Stimulated activated CD4-positive, alpha-beta T cell treated with anti-CD3 and anti-CD28 coated beads, Interleukin-2, amount 100 ng/mL, for 24 hours (primary cell): ENCODE measurements at regions not wholly inside any gene's neighbourhood (a gene's known extent, or its start where the extent isn't known, plus 50 kb on each side); places are given as distances from the start of the nearest gene placed in this dataset.

Experiments used
- DNase-seq, 2 donors: peaks; one replicate each; pipeline ENCODE4 v3.0.0-alpha.2; 2020

DNA sequence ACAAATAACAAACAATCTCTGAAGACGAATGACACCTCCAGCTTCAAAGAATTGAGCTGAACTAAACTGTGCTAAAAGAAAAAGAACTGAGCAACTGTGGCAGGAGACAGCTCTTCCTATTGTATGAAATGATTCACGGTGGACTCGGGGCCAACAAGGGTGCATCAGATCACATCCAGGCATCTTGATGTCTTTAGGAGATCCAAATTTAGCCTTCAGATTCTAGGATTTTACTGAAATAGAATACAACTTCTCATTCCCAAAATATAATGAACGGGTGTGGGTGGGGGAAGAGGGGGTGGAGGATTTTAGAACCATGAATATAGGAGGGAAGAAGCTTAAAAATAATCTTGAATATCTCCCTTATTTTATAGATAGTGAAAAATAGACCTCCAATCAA is 631.8 kb downstream of the ELAVL2 start:
- DNase-seq = no peak

DNA sequence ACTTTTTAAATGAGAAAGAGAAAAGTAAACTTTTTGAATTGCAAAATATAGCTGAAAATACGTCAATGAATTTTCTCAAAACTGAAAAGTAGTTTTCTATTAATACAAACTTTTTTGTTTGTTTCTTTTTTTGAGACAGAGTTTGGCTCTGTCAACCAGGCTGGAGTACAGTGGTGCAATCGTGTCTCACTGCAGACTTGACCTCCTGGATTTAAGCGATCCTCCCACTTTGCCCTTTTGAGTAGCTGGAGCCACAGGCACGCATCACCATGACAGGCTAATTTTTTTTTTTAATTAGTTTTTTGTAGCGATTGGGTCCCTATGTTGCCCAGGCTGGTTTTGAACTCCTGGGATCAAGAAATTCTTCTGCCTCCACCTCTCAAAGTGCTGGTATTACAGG is 610.4 kb downstream of the ELAVL2 start:
- DNase-seq = no peak

GRCh38 chr9:23219471-23219870 is 606.6 kb downstream of the ELAVL2 start:
- DNase-seq = no peak

- DNase-seq = no peak
Measured at GRCh38 chr9:23220171-23220570, 605.9 kb downstream of the ELAVL2 start.

DNA sequence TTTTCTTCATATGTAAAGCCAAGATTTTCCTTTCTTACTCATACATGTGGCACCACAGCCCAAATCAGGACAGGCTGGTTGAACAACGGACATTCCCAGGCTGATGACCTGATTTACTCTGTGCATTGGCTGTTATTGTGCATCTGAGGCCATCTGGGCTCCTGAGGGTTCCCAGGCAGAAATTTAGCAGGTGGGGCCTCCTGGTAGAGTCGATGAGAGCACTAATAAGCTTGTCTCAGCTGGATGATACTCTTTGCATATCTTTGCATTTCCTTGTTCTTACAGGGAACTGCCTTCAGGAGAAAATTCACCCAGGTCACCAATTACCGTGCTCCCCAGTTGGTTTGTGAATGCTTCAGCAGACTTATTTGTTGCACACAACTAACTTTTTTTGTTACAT is 605.1 kb downstream of the ELAVL2 start:
- DNase-seq = no peak

DNA sequence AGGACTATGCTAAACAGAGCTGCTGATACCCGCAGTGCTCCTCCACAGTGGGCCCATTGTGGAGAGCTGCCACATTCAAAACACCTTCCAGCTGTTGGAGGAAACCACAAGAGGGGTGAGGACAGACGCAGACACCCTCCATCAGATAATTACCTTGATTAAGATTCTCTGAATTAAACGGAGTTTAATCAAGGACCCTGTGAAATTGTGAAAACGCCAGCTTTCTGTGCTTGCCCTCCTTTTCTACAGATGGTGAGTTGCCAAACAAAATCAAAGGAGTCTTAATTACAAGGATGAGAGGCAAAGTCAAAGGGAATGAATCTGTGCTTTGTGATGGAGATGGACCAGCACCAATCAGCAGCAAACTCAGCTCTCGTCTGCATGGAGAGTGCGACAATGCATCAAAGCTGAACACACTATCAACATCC is 596.1 kb downstream of the ELAVL2 start:
- DNase-seq = no peak

GRCh38 chr9:23232831-23233230 is 593.2 kb downstream of the ELAVL2 start:
- DNase-seq = no peak

DNA sequence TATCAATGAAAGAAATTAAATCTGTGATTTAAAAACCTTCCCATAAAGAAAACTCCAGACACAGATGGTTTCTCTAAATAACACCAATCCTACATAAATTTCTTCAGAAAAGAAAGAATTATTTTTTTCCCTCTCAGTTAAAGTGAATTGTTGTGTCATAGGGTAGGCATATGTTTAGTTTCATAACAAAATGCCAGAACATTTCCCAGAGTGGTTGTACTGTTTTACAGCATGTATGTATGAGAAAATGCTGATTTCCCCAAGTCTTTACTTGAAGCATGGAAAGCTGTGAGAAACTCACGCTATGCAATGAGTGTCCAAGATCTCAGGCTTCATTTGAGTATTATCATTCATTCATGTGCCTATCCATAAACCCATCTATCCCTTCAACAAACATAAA is 582.5 kb downstream of the ELAVL2 start:
- no peak for DNase-seq

DNA sequence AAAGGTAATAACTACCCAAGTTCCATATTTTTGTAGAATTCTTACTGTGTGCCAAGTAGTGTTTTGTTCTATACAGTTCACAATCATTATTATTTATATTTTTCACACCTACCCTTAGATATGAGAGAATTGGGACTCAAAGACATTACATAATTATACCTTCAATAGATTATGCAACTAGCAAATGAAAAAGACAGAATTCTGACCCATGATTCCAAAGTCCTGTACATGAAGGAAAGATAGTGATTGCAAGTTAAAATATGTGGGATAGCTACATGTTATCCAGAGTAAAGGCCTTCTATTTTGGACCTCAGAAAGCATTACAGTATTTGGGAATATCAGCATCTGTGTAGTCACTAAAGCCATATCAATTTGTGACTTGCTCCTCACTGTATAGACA is 581.0 kb downstream of the ELAVL2 start:
- no peak for DNase-seq

DNA sequence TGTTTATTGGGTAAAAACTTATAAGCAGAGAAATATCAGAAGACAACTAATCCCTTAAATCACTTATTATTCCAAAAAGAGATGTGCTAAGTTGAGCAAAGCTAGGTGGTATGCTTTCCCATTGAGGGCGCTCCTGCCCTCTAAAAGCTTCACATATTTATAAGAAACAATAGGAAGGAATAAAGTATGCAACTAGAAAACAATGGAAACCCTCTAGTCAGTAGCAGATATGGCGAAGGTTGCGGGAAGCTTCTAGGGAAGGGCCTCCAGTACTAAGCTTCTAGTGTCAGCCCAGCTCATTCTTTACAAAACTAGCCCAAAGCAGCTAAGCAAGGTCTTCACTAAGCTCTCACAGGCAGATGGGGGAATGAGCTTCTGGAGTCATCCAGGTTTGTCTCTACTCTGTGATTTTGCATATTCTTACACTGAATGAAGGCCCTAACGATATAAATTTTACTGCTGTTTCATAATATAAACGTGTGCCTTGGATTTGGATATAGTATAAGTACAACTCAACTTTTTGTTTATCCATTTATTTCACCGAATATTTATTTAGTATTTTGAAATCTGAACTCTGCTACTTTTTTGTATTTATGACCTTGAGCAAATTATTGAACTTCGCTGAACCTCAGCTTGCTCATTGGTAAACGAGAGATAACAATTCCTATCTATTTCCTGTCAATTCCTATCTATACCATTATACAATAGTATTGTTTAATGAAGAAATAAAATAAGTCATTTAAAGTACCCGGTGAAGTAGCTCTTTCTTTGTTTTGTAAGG is 571.4 kb downstream of the ELAVL2 start:
- DNase-seq = no peak

DNA sequence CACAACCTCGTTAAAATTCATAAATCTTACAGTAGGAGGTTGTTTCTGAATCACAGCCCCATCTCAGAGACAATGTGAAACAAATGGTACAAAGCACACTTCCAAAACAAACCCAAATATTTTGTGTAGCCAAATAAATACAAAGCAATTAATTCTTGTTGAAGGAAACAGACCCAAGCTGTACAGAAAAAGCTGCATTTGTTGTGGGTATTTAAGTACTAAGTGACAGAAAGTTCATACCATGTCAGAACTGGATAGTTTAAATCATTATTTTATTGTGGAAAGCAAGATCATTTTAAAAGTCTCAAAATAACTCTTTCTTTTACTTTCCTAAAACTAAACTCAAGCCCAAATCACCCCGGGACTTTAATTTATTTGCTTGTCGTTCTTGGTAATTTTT is 570.7 kb downstream of the ELAVL2 start:
- DNase-seq = no peak

DNA sequence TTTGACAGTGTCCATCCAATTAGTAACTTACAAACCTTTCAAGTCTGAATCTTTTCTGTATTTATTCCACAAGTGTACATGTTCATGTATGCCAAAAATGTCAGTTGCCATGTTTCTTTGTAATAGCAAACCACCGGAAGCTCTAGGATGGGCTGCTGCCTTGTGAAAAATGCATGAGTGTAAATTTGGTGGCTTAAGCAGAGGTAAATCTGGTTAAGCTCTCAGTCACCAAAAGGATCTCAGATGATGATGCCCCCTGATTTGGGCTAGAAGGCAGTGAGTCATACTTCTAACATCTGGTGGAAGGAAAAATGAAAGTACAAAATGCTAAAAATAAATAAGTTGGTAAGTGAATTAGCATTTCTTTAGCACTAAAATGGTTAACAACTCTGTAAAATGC is 567.5 kb downstream of the ELAVL2 start:
- DNase-seq = no peak

DNA sequence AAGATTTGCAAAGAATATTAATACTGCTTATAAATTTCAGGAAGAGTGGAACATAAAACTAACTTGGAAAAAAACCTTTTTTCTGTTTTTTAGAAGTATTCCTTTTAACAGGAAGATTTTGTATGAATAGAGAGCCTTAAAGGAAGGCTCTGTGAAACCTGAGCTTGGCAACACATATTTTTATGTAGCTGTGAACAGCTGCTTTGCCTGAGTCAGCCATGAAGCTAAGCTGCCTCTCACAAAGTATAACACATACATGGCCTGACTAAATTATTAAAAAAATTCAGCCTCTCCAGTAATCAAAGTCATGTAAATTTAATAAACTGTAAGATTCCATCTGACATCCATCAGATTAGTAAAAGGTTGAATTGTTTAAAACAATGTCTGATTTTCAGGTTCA is 547.5 kb downstream of the ELAVL2 start:
- DNase-seq = no peak

DNA sequence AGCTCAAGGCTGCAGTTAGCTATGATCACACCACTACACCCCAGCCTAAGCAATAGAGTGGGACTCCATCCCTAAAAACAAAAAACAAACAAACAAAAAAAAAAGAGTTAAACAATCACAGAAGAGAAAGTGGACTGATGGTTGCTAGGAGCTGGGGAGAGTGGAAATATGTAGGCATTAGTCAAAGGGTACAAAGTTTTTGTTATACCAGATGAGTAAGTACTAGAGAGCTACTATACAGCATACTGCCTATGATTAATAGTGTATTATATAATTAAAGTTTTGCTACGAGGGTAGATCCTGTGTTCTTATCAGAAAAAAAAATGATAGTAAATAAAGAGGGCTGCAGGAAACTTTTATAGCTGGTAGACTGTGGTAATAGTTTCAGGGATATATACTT is 538.6 kb downstream of the ELAVL2 start:
- DNase-seq = no peak

- no peak for DNase-seq
Measured at GRCh38 chr9:23288545-23288944, 537.5 kb downstream of the ELAVL2 start.

DNA sequence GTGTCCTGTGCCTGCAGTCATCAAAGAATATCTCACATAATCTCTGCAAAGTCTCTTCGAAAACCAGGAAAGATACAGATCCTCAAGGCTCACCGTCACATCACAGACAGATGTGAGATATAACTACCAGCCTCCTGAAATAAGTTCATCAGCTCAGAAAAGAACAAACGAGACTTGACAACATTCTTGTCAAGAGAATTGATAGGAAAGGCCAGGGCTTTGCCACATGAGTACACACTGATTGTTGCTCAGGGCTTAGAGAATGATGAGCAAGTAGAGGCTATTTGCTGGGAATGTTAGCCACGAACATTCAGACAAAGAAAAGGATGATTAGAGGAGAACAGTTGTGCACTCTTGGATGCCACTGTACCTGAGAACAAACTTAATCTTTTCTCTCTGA is 535.1 kb downstream of the ELAVL2 start:
- DNase-seq = no peak

GRCh38 chr9:23302281-23302680 is 523.8 kb downstream of the ELAVL2 start:
- no peak for DNase-seq

- no peak for DNase-seq
Measured at GRCh38 chr9:23306731-23307130, 519.3 kb downstream of the ELAVL2 start.

DNA sequence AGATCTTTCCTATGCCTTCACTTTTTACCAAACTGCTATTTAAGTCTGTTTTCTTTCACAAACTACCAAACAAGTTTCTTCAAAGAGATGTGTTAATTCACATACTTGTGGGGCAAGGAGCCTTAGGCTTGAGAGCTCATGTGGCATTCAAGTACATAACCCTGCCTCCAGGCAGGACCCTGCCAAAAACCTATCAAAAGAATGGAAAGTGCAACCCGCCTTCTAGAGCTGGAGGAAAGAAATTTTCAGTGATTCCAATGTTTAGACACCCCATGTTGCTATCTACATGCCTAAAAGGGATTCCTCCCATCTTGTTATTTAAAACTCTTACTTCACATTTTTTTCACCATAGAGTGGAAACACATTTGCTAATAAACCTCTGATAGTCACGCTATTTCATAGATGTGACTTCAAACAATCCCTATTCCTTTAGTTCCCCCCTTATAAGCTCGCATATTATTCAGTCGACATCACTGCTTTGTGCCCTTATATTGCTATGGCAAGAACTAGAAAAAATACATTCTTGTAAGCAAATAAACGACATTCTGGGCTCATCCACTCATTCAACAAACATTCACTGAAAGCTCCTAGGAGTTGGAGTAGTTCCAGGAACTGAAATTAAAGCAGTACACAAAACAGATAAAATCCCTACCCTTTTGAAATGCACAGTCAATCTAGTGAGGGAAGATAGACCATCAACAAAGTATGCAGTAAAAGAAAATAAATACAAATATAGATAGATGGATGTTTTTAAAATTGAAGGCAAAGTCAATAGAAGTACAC is 518.1 kb downstream of the ELAVL2 start:
- DNase-seq = no peak

DNA sequence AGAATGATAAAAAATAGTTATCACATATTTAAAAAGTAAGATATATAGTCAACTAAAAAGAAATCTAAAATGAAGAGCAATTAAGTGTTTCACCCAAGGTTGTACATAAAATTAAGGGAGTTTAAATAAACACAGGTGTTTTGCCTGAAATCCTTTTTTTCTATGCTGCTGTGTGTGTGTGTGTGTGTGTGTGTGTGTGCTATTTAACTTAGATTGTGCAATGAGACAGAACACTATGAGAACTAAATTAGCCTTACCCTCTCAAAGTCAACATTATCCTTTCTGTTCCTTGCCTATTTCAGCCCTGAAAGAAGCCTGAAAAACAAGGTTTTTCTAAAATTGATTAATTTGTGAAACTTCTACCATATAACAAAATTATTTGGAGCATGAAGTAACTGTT is 516.2 kb downstream of the ELAVL2 start:
- no peak for DNase-seq

DNA sequence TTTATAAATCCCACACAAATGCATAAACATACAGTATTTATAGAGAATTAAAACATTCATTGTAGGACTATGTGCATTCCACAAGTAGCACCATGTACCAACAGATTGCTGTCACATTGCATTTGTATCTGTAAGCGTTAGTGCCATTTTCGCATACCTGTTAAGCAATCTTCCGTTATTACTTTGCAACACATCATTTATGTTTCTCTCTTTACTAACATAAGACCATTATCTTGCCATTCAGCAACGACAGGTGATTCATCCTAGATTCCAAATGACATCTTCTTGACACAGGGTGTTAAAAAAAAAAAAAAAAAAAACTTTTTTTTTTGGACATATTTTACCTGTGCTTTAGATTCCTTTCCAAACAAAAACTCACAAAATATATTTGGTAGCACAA is 511.8 kb downstream of the ELAVL2 start:
- no peak for DNase-seq

DNA sequence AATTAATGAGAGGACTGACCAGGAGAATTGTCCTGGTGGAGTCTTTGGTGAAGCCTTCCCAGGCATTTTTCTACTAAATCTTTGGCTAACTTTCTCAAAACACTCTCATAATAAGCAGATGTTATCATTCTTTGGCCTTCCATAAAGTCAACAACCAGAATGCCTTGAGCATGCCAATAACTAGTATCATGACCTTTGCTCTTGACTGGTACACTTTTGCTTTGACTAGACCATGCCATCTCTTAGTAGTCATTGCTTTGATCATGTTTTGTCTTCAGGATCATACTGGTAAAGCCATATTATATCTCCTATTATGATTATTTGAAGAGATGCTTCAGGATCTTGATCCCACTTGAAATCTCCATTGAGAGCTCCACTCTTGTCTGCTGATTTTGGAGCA is 506.9 kb downstream of the ELAVL2 start:
- DNase-seq = no peak

DNA sequence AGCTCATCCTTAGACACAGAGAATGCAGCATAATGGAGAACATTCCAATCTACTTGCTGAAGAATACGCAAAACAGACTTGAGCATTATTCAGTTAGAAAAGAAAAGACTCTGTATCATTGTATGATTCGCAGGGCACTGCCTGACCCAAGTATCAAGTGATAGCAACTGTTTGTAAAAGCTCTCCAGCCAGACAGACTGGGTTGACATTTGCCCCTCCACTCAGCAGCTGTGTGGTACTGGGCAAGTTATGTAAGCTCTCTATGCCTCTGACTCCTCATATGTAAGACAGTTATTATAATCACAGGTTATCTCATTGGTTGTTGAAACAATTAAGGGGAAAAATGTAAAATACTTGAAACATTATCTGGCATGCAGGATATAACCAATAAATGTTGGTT is 505.0 kb downstream of the ELAVL2 start:
- DNase-seq = no peak

GRCh38 chr9:23322392-23322791 is 503.6 kb downstream of the ELAVL2 start:
- no peak for DNase-seq

GRCh38 chr9:23324511-23324910 is 501.5 kb downstream of the ELAVL2 start:
- DNase-seq = no peak
